ENCODE measurements at regions not wholly inside any gene's neighbourhood (a gene's known extent, or its start where the extent isn't known, plus 50 kb on each side); places are given as distances from the start of the nearest gene placed in this dataset.

DNA sequence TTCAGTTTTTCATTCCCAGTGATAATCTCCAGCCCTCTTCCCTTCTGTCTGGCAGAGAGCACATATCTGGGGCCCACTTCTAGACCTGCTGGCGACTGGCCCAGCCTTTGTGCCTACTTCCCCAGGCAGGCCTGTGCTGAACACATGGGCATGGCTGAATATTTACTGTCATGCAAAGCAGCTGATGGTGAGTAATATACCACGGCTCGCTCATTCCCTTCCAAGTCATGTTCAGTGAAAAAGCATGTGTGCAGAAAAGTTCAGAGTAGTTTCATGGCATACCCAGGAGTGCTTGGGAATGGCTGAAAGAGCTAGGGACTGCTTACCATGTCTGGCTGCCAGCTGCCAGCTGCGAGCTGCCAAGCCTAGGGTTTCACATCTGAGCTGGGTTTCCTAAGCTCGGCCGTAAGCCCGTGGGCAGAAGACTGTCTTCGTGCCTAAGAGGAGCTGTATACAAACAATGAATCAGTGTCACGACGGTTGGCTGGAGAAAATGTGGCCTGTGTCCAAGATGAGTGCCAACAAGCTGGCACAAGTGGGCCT lies 179.9 kb upstream of the PELI2 start:
- Histone ChIP-seq H3K4me3 (no peak overlapping the region), H3K9me3 (replicated peaks) (no peaks in the 10 kb centered on the region; the same call in 1 of the 2 replicates), H3K27me3 (replicated peaks) (no peaks in the 10 kb centered on the region), H3K4me1 (replicated peaks) (no peaks in the 10 kb centered on the region; the same call in 1 of the 2 replicates), H3K36me3 (no peaks in the 10 kb centered on the region), H3K27ac (no peak overlapping the region)
- DNase-seq (ENCODE audit: low read depth in 1 of 2, low spot score in 2 of 2): no peak

DNA sequence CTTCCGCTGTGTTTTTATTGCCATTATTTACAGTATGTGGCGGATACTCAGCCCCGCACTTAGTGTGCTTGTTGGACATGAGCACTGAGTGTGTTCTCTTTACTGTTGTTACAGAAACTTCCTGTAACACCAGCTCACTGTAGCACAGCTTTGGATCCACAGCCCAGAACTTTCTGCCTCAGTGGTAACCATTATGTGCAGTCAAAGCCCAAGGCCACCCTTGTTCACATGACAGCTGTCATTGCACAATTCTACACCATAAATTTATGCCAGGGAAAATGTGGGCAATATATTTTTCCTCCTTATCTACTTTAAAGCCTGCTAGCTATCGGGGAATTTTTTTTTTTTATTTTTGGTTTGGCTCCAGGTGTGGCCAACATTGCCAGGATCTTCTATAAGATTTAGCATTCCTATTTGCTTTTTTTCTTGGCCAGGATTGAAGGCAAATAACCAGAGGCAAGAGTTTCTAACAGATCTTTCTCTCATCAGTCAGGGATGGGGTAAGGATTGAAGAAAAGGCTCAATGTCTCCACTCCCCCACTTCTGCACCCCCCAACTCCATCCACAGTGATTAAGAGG lies 176.0 kb upstream of the PELI2 start:
- Histone ChIP-seq H3K9me3 (replicated peaks) (no peaks in the 10 kb centered on the region), H3K4me3 (no peak overlapping the region), H3K27ac (no peak overlapping the region), H3K27me3 (replicated peaks) (no peaks in the 10 kb centered on the region), H3K36me3 (no peaks in the 10 kb centered on the region), H3K4me1 (replicated peaks) (no peaks in the 10 kb centered on the region; the same call in 1 of the 2 replicates)
- no peak for DNase-seq (ENCODE audit: low read depth in 1 of 2, low spot score in 2 of 2)

DNA sequence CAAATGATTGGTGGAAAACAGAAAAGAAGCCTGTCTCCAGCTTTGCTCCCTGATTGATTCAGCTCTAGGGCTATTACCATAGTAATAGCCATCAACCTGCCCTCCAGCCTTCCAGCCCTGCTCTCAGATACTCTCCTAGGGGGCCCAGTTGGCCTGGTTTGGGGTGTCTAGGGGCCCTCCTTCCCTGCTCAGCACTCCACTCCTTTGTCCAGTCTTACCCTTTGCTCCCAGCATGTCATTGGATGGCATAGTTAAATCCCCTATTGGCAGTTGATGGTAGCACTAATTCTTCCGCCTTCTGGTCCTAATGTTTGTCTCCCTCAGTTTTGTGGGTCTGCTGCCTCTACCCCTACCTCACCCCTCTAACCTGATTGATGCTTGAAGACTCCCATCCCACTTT lies 175.4 kb upstream of the PELI2 start:
- Histone ChIP-seq H3K4me1 (replicated peaks) (no peaks in the 10 kb centered on the region; the same call in 1 of the 2 replicates), H3K4me3 (no peak overlapping the region), H3K36me3 (no peaks in the 10 kb centered on the region), H3K27ac (no peak overlapping the region), H3K9me3 (replicated peaks) (no peaks in the 10 kb centered on the region), H3K27me3 (replicated peaks) (no peaks in the 10 kb centered on the region)
- DNase-seq (ENCODE audit: low read depth in 1 of 2, low spot score in 2 of 2): no peak

DNA sequence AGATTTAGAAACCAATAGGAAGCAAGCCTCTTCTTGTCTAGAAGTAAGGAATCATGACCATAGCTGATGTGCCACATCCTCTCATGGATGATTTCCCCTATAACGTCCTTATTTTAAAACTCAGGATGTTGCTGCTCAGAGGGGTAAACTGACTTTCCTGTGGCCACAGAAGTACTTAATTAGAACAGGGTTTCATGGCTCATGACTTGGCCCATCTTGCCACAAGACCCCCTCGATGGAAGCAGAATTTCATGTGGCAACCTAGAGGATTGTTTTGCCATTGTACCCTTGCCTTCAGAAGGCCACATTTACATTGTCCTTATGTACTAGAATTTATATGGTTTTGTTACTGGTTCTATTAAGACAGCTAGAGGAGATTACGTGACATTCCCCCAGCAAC lies 173.5 kb upstream of the PELI2 start:
- no peaks in the 10 kb centered on the region for H3K36me3 ChIP-seq
- DNase-seq (ENCODE audit: low read depth in 1 of 2, low spot score in 2 of 2): no peak
- no peak overlapping the region for H3K4me3 ChIP-seq
- H3K9me3 ChIP-seq (replicated peaks): no peaks in the 10 kb centered on the region
- H3K27me3 ChIP-seq (replicated peaks): no peaks in the 10 kb centered on the region
- no peaks in the 10 kb centered on the region for H3K4me1 ChIP-seq (replicated peaks)
- H3K27ac ChIP-seq: no peak overlapping the region

DNA sequence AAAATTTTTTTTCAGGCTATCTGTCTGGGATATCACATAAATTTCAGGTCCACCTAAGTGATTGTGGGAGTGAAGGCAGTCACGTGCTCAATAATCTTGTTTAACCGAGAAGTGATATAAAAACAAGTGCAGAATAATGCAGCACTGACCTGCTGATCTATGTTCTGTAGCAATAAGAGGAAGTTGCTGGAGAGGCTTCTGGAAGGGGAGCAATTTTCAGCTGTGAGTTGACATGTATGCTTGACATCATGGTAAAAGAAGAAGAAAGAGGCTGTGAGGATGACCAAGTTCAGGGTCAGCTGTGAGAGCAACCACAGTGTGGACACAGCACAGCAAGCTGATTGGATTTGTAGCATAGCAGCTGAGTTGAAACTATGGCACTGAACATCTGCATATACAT lies 172.0 kb upstream of the PELI2 start:
- Histone ChIP-seq H3K36me3 (no peaks in the 10 kb centered on the region), H3K27me3 (replicated peaks) (no peaks in the 10 kb centered on the region), H3K27ac (no peak overlapping the region), H3K4me3 (no peak overlapping the region), H3K9me3 (replicated peaks) (no peaks in the 10 kb centered on the region), H3K4me1 (replicated peaks) (no peaks in the 10 kb centered on the region)
- no peak for DNase-seq (ENCODE audit: low read depth in 1 of 2, low spot score in 2 of 2)

DNA sequence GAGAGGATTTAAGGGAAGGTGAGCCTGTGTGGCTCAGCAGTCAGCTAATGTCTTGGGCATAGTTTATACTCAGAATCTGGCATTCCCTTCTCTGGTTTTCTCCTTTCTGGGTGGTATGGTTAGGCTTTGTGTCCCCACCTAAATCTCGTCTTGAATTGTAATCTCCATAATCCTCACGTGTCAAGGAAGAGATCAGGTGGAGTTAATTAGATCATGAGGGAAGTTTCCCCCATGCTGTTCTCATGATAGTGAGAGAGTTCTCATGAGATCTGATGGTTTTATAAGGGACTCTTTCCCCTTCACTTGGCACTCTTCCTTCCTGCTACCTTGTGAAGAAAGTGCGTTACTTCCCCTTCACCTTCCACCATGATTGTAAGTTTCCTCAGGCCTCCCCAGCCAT lies 169.8 kb upstream of the PELI2 start:
- H3K4me3 ChIP-seq: no peak overlapping the region
- no peak overlapping the region for H3K27ac ChIP-seq
- H3K9me3 ChIP-seq (replicated peaks): no peaks in the 10 kb centered on the region
- no peaks in the 10 kb centered on the region for H3K27me3 ChIP-seq (replicated peaks)
- H3K36me3 ChIP-seq: no peaks in the 10 kb centered on the region
- H3K4me1 ChIP-seq (replicated peaks): no peaks in the 10 kb centered on the region
- no peak for DNase-seq (ENCODE audit: low read depth in 1 of 2, low spot score in 2 of 2)

DNA sequence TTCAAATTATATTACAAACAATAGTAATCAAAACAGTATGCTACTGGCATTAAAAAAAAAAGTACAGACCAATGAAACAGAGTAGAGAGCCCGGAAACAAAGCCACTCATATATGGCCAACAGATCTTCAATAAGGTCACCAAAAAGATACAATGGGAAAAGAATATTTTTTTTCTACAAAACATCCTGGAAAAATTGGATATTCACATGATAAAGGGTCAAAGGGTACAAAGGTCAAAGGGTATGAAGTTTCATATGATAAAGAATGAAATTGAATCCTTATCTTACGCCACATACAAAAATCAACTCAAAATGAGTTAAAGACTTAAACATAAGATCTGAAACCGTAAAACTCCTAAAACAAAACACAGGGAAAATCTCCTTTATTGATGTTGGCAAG lies 168.5 kb upstream of the PELI2 start:
- no peak overlapping the region for H3K27ac ChIP-seq
- no peak for DNase-seq (ENCODE audit: low read depth in 1 of 2, low spot score in 2 of 2)
- no peaks in the 10 kb centered on the region for H3K36me3 ChIP-seq
- H3K9me3 ChIP-seq (replicated peaks): no peaks in the 10 kb centered on the region
- H3K4me1 ChIP-seq (replicated peaks): no peaks in the 10 kb centered on the region
- no peaks in the 10 kb centered on the region for H3K27me3 ChIP-seq (replicated peaks)
- no peak overlapping the region for H3K4me3 ChIP-seq

DNA sequence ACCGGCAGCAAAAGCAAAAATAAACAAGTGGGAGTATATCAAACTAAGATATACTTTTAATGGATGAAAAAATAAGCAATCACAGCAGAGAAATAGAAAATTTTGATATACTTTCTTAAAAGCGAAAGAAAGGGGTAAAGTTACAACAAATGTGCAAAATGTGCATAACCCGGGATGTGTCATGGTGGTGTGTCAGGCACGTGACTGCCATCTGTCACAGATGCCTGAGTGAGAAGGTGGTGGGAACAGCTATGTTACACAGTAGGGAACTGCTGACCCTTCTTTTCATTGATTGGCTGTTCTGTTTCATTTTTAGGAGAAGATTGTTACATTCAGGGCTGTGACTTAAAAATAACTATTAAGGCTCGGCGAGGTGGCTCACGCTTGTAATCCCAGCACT lies 168.1 kb upstream of the PELI2 start:
- Histone ChIP-seq H3K36me3 (no peaks in the 10 kb centered on the region), H3K27me3 (replicated peaks) (no peaks in the 10 kb centered on the region), H3K27ac (no peak overlapping the region), H3K9me3 (replicated peaks) (no peaks in the 10 kb centered on the region), H3K4me3 (no peak overlapping the region), H3K4me1 (replicated peaks) (no peaks in the 10 kb centered on the region)
- no peak for DNase-seq (ENCODE audit: low read depth in 1 of 2, low spot score in 2 of 2)

DNA sequence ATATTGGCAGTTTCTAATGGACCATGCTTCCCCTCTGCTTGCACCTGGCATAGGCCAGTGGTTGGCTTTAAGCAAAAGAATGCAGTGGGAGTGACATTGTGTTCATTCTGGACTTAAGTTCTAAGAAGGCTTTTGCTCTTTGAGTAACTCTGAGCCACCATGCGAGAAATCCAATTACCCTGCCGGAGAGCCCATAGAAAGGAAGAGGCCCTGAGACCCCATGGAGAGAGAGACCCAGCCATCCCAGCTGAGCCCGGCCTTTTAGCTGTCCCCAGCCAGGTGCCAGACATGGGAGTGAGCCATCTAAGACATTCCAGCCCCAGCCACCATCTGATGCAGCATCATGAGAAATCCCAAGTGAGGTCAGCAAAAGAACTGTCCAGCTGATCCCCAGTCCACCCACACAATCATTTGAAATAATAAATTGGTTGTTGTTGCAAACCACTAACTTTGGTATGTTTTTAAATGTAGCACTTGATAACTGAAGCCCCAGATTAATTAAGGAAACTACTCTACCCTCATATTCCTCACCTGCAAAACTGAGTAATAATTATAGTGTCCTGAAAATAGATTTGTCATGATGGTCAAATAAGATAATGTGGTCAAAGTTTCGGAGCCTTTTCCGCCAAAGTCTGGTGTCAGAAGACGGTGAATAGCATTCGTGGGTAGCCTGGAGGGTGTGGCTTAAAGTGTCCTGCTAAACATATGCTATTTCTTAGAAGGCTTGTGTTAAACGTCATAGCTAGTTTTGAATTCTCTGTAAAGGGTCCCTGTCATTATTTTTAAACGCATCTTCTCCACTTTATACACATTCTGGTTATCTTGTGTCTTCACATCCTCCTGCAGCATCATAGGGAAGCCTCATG lies 166.6 kb upstream of the PELI2 start:
- no peak for DNase-seq (ENCODE audit: low read depth in 1 of 2, low spot score in 2 of 2)
- no peaks in the 10 kb centered on the region for H3K27me3 ChIP-seq (replicated peaks)
- H3K27ac ChIP-seq: no peak overlapping the region
- H3K36me3 ChIP-seq: no peaks in the 10 kb centered on the region
- H3K4me3 ChIP-seq: no peak overlapping the region
- H3K4me1 ChIP-seq (replicated peaks): no peaks in the 10 kb centered on the region
- no peaks in the 10 kb centered on the region for H3K9me3 ChIP-seq (replicated peaks)

DNA sequence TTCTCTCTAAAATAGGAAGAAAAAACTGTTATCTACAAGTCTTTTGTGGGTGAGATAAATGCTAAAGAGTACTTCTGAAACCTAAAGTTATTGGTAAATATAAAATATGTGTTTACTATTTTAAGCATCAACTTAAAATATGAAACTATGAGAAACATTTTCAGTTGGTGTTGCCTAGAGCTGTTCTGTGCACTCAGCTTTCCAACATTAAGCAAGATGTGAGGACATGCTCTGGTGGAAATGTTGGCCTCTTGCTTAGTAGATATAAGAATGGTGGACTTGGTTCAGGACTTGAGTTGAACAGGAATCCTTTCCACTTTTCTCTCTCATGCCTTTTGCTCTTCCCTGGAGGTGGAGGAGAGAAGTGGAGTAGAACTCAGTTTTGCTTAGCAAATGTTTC lies 164.1 kb upstream of the PELI2 start:
- Histone ChIP-seq H3K4me3 (no peak overlapping the region), H3K27ac (no peak overlapping the region), H3K4me1 (replicated peaks) (no peaks in the 10 kb centered on the region), H3K36me3 (no peaks in the 10 kb centered on the region), H3K9me3 (replicated peaks) (no peaks in the 10 kb centered on the region), H3K27me3 (replicated peaks) (no peaks in the 10 kb centered on the region)
- no peak for DNase-seq (ENCODE audit: low read depth in 1 of 2, low spot score in 2 of 2)

DNA sequence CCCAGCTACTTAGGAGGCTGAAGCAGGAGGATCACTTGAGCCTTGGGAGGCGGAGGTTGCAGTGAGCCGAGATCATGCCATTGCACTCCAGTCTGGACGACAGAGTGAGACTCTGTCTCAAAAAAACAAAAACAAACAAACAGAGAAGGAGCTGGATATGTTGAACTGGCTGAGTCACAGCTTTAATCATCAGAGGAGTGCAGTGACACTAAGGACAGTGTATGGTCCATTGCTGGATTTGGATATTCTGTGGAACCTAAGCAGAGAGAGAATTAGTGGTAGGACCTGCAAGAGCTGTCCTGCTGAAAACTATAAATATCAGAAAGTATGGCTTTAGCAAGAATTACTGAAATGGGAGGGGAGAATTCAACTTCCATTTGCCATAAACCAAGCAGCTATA lies 163.0 kb upstream of the PELI2 start:
- no peak overlapping the region for H3K27ac ChIP-seq
- H3K9me3 ChIP-seq (replicated peaks): no peaks in the 10 kb centered on the region
- H3K27me3 ChIP-seq (replicated peaks): no peaks in the 10 kb centered on the region
- no peaks in the 10 kb centered on the region for H3K36me3 ChIP-seq
- no peak overlapping the region for H3K4me3 ChIP-seq
- no peak for DNase-seq (ENCODE audit: low read depth in 1 of 2, low spot score in 2 of 2)
- no peaks in the 10 kb centered on the region for H3K4me1 ChIP-seq (replicated peaks)

DNA sequence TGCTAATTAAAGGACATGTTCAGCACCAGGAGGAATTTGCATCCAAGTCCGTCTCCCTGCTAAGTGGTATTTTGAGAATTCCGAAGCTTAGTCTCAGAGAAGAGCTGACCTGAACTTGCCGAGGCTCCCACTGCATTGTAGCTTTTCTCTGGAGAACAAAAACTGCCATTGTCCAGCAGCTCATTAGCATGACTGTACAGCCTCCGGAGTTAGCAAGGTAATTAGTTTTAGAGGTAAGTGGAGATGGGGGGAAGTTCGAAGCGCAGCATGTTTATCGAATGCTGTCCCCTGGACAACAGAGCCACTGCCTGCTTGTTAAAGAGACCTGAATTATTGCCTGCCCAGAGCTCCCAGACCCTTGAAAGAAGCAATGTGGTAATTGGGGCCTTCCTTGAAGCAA lies 160.3 kb upstream of the PELI2 start:
- Histone ChIP-seq H3K36me3 (no peaks in the 10 kb centered on the region), H3K4me1 (replicated peaks) (no peaks in the 10 kb centered on the region), H3K9me3 (replicated peaks) (no peaks in the 10 kb centered on the region), H3K27ac (no peak overlapping the region), H3K27me3 (replicated peaks) (no peaks in the 10 kb centered on the region), H3K4me3 (no peak overlapping the region)
- no peak for DNase-seq (ENCODE audit: low read depth in 1 of 2, low spot score in 2 of 2)

DNA sequence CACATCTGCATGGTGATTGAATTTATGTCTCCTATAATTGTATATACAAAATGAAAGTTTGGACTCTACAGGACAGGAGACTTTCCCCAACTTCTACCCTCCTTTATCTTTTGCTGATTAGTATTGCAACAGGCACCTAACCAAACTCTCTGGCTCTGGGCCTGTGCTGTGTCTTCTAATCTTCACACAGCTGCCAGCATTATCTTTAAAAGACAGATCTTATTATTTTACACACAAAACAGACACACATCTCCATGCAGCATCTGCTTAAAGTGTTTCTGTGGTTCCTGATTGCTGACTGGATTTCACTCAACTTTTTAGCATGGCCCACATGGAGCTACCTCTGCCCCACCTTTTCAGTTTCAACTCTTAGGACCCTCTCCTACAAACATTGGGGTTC lies 154.9 kb upstream of the PELI2 start:
- Histone ChIP-seq H3K27ac (no peak overlapping the region), H3K4me3 (no peak overlapping the region), H3K27me3 (replicated peaks) (no peaks in the 10 kb centered on the region), H3K36me3 (no peaks in the 10 kb centered on the region), H3K9me3 (replicated peaks) (no peaks in the 10 kb centered on the region), H3K4me1 (replicated peaks) (no peaks in the 10 kb centered on the region)
- no peak for DNase-seq (ENCODE audit: low read depth in 1 of 2, low spot score in 2 of 2)

DNA sequence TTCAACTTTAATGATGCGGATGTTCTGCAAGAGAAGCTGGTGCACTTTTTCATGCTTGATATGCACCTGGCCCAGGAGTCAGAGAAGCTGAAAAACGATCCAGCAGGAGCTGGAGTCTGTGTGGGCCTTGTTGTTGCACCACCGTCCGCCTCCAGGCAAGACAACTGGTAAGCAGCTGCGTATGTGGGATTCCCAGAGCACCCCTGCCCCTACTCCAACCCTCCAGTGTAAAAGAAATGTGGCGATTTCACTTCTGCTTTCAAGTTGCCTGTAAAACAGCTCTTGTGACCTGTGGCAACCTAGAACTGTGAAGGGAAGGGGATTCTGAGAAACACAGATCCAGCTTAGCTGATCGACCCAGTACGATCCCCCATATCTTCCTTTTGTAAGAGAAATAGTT lies 154.1 kb upstream of the PELI2 start:
- no peak for DNase-seq (ENCODE audit: low read depth in 1 of 2, low spot score in 2 of 2)
- Histone ChIP-seq H3K9me3 (replicated peaks) (no peaks in the 10 kb centered on the region), H3K36me3 (no peaks in the 10 kb centered on the region), H3K27ac (no peak overlapping the region), H3K27me3 (replicated peaks) (no peaks in the 10 kb centered on the region), H3K4me3 (no peak overlapping the region), H3K4me1 (replicated peaks) (no peaks in the 10 kb centered on the region)
